Frontal cortex (tissue), 3 donors: ENCODE measurements at regions not wholly inside any gene's neighbourhood (a gene's known extent, or its start where the extent isn't known, plus 50 kb on each side); places are given as distances from the start of the nearest gene placed in this dataset.
"Not testable (repeated sequence)": the region's sequence is repeated elsewhere in the genome, so short reads cannot be mapped to it uniquely, and the experiment has no call there.

Experiments
- DNase-seq, 2 donors: peaks; one replicate each; pipeline ENCODE4 v3.0.0; 2012; ENCODE audit warnings: low spot score in 2 of 2
- FAIRE-seq: peaks from 2 replicates; lab custom pipeline; 2012; peaks lifted over from hg19 to GRCh38; lab: Jason Lieb, UNC
- donor health status: control.
- donor health status: control.
- donor health status: control.

GRCh38 chr6:134431421-134431859 is 113.5 kb upstream of the SGK1 start:
- no peak for DNase-seq
- no peak for FAIRE-seq

- FAIRE-seq = no peak
- no peak for DNase-seq
Measured at GRCh38 chr6:134429861-134430380, 112.0 kb upstream of the SGK1 start.

- FAIRE-seq = no peak
- no peak for DNase-seq
Measured at GRCh38 chr6:134427721-134428120, 109.8 kb upstream of the SGK1 start.

- DNase-seq (no peak), FAIRE-seq (no peak)
Measured at GRCh38 chr6:134426623-134427022, 108.7 kb upstream of the SGK1 start.

GRCh38 chr6:134425917-134426316 is 108.0 kb upstream of the SGK1 start:
- not testable (repeated sequence) for DNase-seq, FAIRE-seq

- FAIRE-seq (no peak), DNase-seq (no peak)
Measured at GRCh38 chr6:134425513-134425912, 107.6 kb upstream of the SGK1 start.

- DNase-seq = no peak
- FAIRE-seq = no peak
Measured at GRCh38 chr6:134424798-134425170, 106.9 kb upstream of the SGK1 start.

- no peak for DNase-seq
- FAIRE-seq = no peak
Measured at GRCh38 chr6:134424165-134424797, 106.4 kb upstream of the SGK1 start.

GRCh38 chr6:134422426-134423231 is 104.7 kb upstream of the SGK1 start:
- FAIRE-seq = no peak

GRCh38 chr6:134421501-134421900 is 103.6 kb upstream of the SGK1 start:
- FAIRE-seq = no peak

More at GRCh38 chr6:134422426-134423231, 104.7 kb upstream of the SGK1 start:
- DNase-seq = no peak

GRCh38 chr6:134420614-134421181 is 102.8 kb upstream of the SGK1 start:
- no peak for DNase-seq
- no peak for FAIRE-seq

More at GRCh38 chr6:134421501-134421900, 103.6 kb upstream of the SGK1 start:
- DNase-seq = no peak

- DNase-seq (no peak), FAIRE-seq (no peak)
Measured at GRCh38 chr6:134419716-134420115, 101.8 kb upstream of the SGK1 start.

GRCh38 chr6:134416418-134417154 is 98.7 kb upstream of the SGK1 start:
- FAIRE-seq (no peak), DNase-seq (no peak)

GRCh38 chr6:134415656-134416055 is 97.7 kb upstream of the SGK1 start:
- FAIRE-seq = no peak
- DNase-seq = no peak

- DNase-seq (no peak), FAIRE-seq (no peak)
Measured at GRCh38 chr6:134415194-134415593, 97.3 kb upstream of the SGK1 start.

- FAIRE-seq = no peak
- DNase-seq = no peak
Measured at GRCh38 chr6:134414793-134415192, 96.9 kb upstream of the SGK1 start.

GRCh38 chr6:134413241-134413643 is 95.3 kb upstream of the SGK1 start:
- FAIRE-seq (no peak), DNase-seq (no peak)

- FAIRE-seq (no peak), DNase-seq (no peak)
Measured at GRCh38 chr6:134410541-134410940, 92.6 kb upstream of the SGK1 start.

- DNase-seq = no peak
- no peak for FAIRE-seq
Measured at GRCh38 chr6:134407791-134408190, 89.9 kb upstream of the SGK1 start.

GRCh38 chr6:134406311-134406710 is 88.4 kb upstream of the SGK1 start:
- no peak for FAIRE-seq
- DNase-seq = no peak
